AG04449 (cell line): ENCODE measurements at regions not wholly inside any gene's neighbourhood (a gene's known extent, or its start where the extent isn't known, plus 50 kb on each side); places are given as distances from the start of the nearest gene placed in this dataset.

Experiments used
- CTCF ChIA-PET: fragments of 350-600 bp; formaldehyde crosslinking; extraction: SDS; loops from one replicate; lab custom pipeline; 2021; ENCODE audit warnings: antibody characterized with exemption; lab: Yijun Ruan, JAX
- POLR2A ChIA-PET: fragments of 400-600, 350-600 bp; formaldehyde crosslinking; extraction: SDS; loops from one replicate; lab custom pipeline; 2020; ENCODE audit warnings: antibody characterized with exemption, inconsistent platforms; lab: Yijun Ruan, JAX
- DNase-seq: peaks from one replicate; pipeline ENCODE4 v3.0.0-alpha.2; 2010; ENCODE audit warnings: low read depth, low spot score
- H3K4me3 ChIP-seq: 2 replicates; pipeline ENCODE4 v1.5.1; 2011; ENCODE audit warnings: low read depth, mild to moderate bottlenecking, control low read depth, low read length
- TF ChIP-seq, protein P1 (sequence below): IDR thresholded peaks from one replicate; pipeline ENCODE4 v1.5.1; 2011; ENCODE audit warnings: mild to moderate bottlenecking, moderate library complexity, low read length, control low read depth, inconsistent platforms; ENCODE audit not compliant: insufficient read depth; ENCODE audit errors: missing control alignments

GRCh38 chr1:90200646-90201205 is 205.8 kb downstream of the ZNF326 start:
- DNase-seq: no peak
- POLR2A ChIA-PET: no interaction called here
- TF ChIP-seq, protein P1, sequence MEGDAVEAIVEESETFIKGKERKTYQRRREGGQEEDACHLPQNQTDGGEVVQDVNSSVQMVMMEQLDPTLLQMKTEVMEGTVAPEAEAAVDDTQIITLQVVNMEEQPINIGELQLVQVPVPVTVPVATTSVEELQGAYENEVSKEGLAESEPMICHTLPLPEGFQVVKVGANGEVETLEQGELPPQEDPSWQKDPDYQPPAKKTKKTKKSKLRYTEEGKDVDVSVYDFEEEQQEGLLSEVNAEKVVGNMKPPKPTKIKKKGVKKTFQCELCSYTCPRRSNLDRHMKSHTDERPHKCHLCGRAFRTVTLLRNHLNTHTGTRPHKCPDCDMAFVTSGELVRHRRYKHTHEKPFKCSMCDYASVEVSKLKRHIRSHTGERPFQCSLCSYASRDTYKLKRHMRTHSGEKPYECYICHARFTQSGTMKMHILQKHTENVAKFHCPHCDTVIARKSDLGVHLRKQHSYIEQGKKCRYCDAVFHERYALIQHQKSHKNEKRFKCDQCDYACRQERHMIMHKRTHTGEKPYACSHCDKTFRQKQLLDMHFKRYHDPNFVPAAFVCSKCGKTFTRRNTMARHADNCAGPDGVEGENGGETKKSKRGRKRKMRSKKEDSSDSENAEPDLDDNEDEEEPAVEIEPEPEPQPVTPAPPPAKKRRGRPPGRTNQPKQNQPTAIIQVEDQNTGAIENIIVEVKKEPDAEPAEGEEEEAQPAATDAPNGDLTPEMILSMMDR: no peak
- no peak overlapping the region for H3K4me3 ChIP-seq
- CTCF ChIA-PET: interaction anchor here (1.1 kb wide), 1 partner anchor 10 kb away, joined by 3 read pairs; no protein-coding TSS in a partner anchor

GRCh38 chr1:90198616-90199332 is 203.9 kb downstream of the ZNF326 start:
- no peak for DNase-seq
- ChIA-PET POLR2A (no interaction called here), CTCF (no interaction called here)
- no peak overlapping the region for H3K4me3 ChIP-seq
- TF ChIP-seq, protein P1: no peak

- no peak for DNase-seq
- POLR2A ChIA-PET: no interaction called here
- CTCF ChIA-PET: no interaction called here
- H3K4me3 ChIP-seq: no peak overlapping the region
- TF ChIP-seq, protein P1: no peak
Measured at GRCh38 chr1:90193116-90193515, 198.2 kb downstream of the ZNF326 start.

DNA sequence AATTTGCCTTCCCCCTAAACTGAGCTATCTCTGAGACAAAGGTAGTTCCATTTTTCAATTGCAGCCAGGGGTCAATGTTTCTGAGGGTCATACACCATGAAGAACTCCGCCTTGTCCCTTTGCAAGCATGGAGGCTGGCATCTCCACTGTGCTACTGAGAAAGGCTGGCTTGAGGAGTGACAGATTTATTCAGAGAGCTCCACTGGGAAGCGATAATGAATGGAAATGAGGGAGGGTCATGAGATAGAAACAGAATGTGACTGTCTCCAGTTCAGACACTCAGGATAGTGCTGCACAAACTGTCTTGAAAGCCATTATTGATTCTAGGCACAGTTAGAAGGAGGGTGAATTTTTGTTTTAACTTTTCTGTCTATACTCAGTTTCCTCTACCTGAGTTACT is 197.5 kb downstream of the ZNF326 start:
- no peak for DNase-seq
- TF ChIP-seq, protein P1: no peak
- no peak overlapping the region for H3K4me3 ChIP-seq
- CTCF ChIA-PET: no interaction called here
- POLR2A ChIA-PET: no interaction called here

GRCh38 chr1:90190523-90190922 is 195.6 kb downstream of the ZNF326 start:
- ChIA-PET CTCF (no interaction called here), POLR2A (no interaction called here)
- H3K4me3 ChIP-seq: no peak overlapping the region
- DNase-seq: no peak
- TF ChIP-seq, protein P1: no peak

DNA sequence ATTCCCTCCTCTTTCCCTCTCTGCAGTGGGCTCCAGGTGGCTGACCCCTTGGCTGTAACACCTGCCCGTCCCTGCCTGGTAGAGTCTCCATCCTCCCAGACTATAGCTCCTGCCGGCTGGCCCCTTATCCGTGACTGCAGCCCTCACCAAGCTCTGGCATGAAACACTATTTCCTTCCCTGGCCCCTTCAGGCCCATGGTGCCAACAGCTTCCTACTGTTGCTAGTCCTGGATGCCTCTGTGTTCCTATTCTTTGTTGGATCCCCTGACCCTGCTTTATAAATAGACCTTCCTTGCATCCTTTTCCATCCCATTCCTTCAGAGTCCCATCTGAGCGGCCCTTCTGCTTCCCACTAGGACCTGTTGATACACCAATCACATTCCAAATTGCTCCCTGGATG is 195.0 kb downstream of the ZNF326 start:
- POLR2A ChIA-PET: no interaction called here
- TF ChIP-seq, protein P1: no peak
- no peak overlapping the region for H3K4me3 ChIP-seq
- CTCF ChIA-PET: no interaction called here
- DNase-seq: no peak
